Right lobe of liver (tissue), 4 donors: ENCODE measurements at regions not wholly inside any gene's neighbourhood (a gene's known extent, or its start where the extent isn't known, plus 50 kb on each side); places are given as distances from the start of the nearest gene placed in this dataset.

Source experiments
- CTCF ChIP-seq, 4 donors: fragments of 200-600 bp in 3 of 4; fragments of 450-650 bp in 1 of 4; IDR thresholded peaks; one replicate each; pipeline versions ENCODE4 v1.5.1 to v1.8.0; 2016 to 2022; ENCODE audit warnings: antibody characterized with exemption in 4 of 4, mild to moderate bottlenecking in 2 of 4
- POLR2A ChIP-seq: fragments of 450-650 bp; IDR thresholded peaks from one replicate; pipeline ENCODE4 v1.6.1; 2017; ENCODE audit warnings: antibody characterized with exemption, mild to moderate bottlenecking
- donor health status: DM: no; HTN: no; CAD: no.
- donor health status: DM: no; HTN: no; CAD: no.
- donor health status: DM: no; HTN: yes; CAD: no.

GRCh38 chr5:143624465-143624864 lies 187.5 kb upstream of the HMHB1 start:
- TF ChIP-seq CTCF (IDR thresholded peaks at IDR 0.05) (no peak), POLR2A (no peak)
